A673 (cell line): ENCODE measurements at regions not wholly inside any gene's neighbourhood (a gene's known extent, or its start where the extent isn't known, plus 50 kb on each side); places are given as distances from the start of the nearest gene placed in this dataset.
"Not testable (repeated sequence)": the region's sequence is repeated elsewhere in the genome, so short reads cannot be mapped to it uniquely, and the experiment has no call there.

Source experiments
- BruUV-seq: library from RNA; stranded (reverse); fragments of 400-500 nt; replicated peaks from 2 replicates; lab custom pipeline; 2021; lab: Mats Ljungman, UMichigan
- CTCF ChIA-PET: fragments of 300-600 bp; sonication (Branson Sonifier 250); formaldehyde crosslinking; loops from one replicate; lab custom pipeline; 2022; ENCODE audit warnings: antibody characterized with exemption; lab: Charles Lee
- POLR2A ChIA-PET: fragments of 300-600 bp; sonication (Branson Sonifier 250); formaldehyde crosslinking; loops from one replicate; lab custom pipeline; 2022; ENCODE audit warnings: antibody characterized with exemption; ENCODE audit not compliant: low non-redundant PET; lab: Charles Lee
- DNase-seq: peaks from one replicate; pipeline ENCODE4 v3.0.0-alpha.2; 2015; ENCODE audit warnings: low spot score
- H3K27ac ChIP-seq: fragments of 200-600 bp; sonication (generic); 2 replicates; pipeline ENCODE4 v1.5.1; 2016; ENCODE audit warnings: mixed run types, low read depth, mild to moderate bottlenecking, mixed read lengths, antibody characterized with exemption, low read length; ENCODE audit not compliant: poor library complexity, severe bottlenecking
- H3K27me3 ChIP-seq: fragments of 200-600 bp; sonication (generic); replicated peaks from 2 replicates; pipeline ENCODE4 v1.6.1; 2017; ENCODE audit warnings: mixed run types, low read depth, mild to moderate bottlenecking, mixed read lengths, antibody characterized with exemption, low read length; ENCODE audit not compliant: insufficient read depth, poor library complexity
- H3K36me3 ChIP-seq: fragments of 200-600 bp; sonication (generic); 2 replicates; pipeline ENCODE4 v1.6.1; 2016; ENCODE audit warnings: mixed run types, mild to moderate bottlenecking, mixed read lengths, antibody characterized with exemption, low read length; ENCODE audit not compliant: insufficient read depth, poor library complexity, severe bottlenecking
- H3K4me1 ChIP-seq: fragments of 200-600 bp; sonication (generic); 2 replicates; pipeline ENCODE4 v1.6.1; 2017; ENCODE audit warnings: mixed run types, mild to moderate bottlenecking, mixed read lengths, antibody characterized with exemption, low read length; ENCODE audit not compliant: insufficient read depth, poor library complexity, severe bottlenecking
- H3K4me3 ChIP-seq: fragments of 200-600 bp; sonication (generic); 2 replicates; pipeline ENCODE4 v1.5.1; 2016; ENCODE audit warnings: low read depth, mixed run types, mild to moderate bottlenecking, mixed read lengths, low read length; ENCODE audit not compliant: poor library complexity, severe bottlenecking
- H3K9me3 ChIP-seq: fragments of 200-600 bp; sonication (generic); 2 replicates; pipeline ENCODE4 v1.6.1; 2016; ENCODE audit warnings: mixed run types, low read depth, mild to moderate bottlenecking, mixed read lengths, antibody characterized with exemption, low read length; ENCODE audit not compliant: poor library complexity, severe bottlenecking
- CTCF ChIP-seq: fragments of 300-800, 200-600 bp; sonication (generic); conservative IDR thresholded peaks from 2 replicates; pipeline ENCODE4 v1.5.1; 2017; ENCODE audit warnings: low read depth, mild to moderate bottlenecking, antibody characterized with exemption, low read length, moderate library complexity, mixed read lengths
- EZH2 ChIP-seq: fragments of 200-600 bp; sonication (generic); IDR thresholded peaks from 2 replicates; pipeline ENCODE4 v1.6.1; 2017; ENCODE audit warnings: borderline replicate concordance, low read depth, mild to moderate bottlenecking, mixed read lengths, antibody characterized with exemption, low read length; ENCODE audit not compliant: poor library complexity, severe bottlenecking
- intact Hi-C: fragments of 100-400 bp; cut with micrococcal nuclease; formaldehyde crosslinking; loops from one replicate; pipeline ENCODE4 v1.10.0; 2022; ENCODE audit not compliant: unreplicated experiment

GRCh38 chr7:82579047-82579446 is 135.5 kb upstream of the CACNA2D1 start:
- H3K27me3 ChIP-seq, result no peaks in the 10 kb centered on the region
- no peak overlapping the region for H3K4me3 ChIP-seq
- BruUV-seq, result no TSS peak
- no peaks in the 10 kb centered on the region for H3K9me3 ChIP-seq
- no peak for TF ChIP-seq EZH2
- TF ChIP-seq CTCF, result no peak
- intact Hi-C loops, result no loop called here
- H3K27ac ChIP-seq, result no peak overlapping the region
- POLR2A ChIA-PET, result no interaction called here
- DNase-seq, result no peak
- H3K36me3 ChIP-seq, result no peaks in the 10 kb centered on the region
- CTCF ChIA-PET, result no interaction called here
- no peaks in the 10 kb centered on the region for H3K4me1 ChIP-seq

- POLR2A ChIA-PET, result no interaction called here
- Histone ChIP-seq H3K36me3 (no peaks in the 10 kb centered on the region), H3K4me1 (no peaks in the 10 kb centered on the region), H3K9me3 (no peaks in the 10 kb centered on the region), H3K27ac (no peak overlapping the region), H3K4me3 (no peak overlapping the region), H3K27me3 (no peaks in the 10 kb centered on the region)
- CTCF ChIA-PET, result no interaction called here
- TF ChIP-seq EZH2 (no peak), CTCF (no peak)
- DNase-seq, result no peak
- intact Hi-C loops, result no loop called here
- BruUV-seq, result no TSS peak
These were observed 134.9 kb upstream of the CACNA2D1 start for GRCh38 chr7:82578430-82578829.

- TF ChIP-seq CTCF (peak; percentile 95), EZH2 (no peak)
- POLR2A ChIA-PET, result interaction anchor here (0.7 kb wide), 1 partner anchor 880 kb away, joined by 3 read pairs; no protein-coding TSS in a partner anchor
- Histone ChIP-seq H3K27ac (no peak overlapping the region), H3K4me3 (peak overlapping the region; percentile 20), H3K9me3 (no peaks in the 10 kb centered on the region), H3K36me3 (no peaks in the 10 kb centered on the region), H3K4me1 (peaks cover 5% of the 10 kb centered on the region), H3K27me3 (no peaks in the 10 kb centered on the region)
- BruUV-seq, result no TSS peak
- CTCF ChIA-PET, result interaction anchor here (0.6 to 1.6 kb wide), 4 partner anchors 28 to 338 kb away, joined by 3 to 4 read pairs (median 3); no protein-coding TSS in a partner anchor
- peak; percentile 92 for DNase-seq
- intact Hi-C loops, result loop anchor here (2.0 kb wide), 4 partner anchors 180 to 528 kb away; no protein-coding TSS in a partner anchor
These were observed 128.8 kb upstream of the CACNA2D1 start for GRCh38 chr7:82572195-82572880.

GRCh38 chr7:82571047-82571446 is 127.5 kb upstream of the CACNA2D1 start:
- CTCF ChIA-PET, POLR2A ChIA-PET, H3K9me3 ChIP-seq, H3K27me3 ChIP-seq, BruUV-seq, intact Hi-C loops, H3K4me3 ChIP-seq, H3K27ac ChIP-seq, H3K36me3 ChIP-seq, H3K4me1 ChIP-seq, DNase-seq: not testable (repeated sequence)
